Globus pallidus (tissue), 1 donor: ENCODE measurements at regions not wholly inside any gene's neighbourhood (a gene's known extent, or its start where the extent isn't known, plus 50 kb on each side); places are given as distances from the start of the nearest gene placed in this dataset.

ENCODE experiments used
- DNase-seq: peaks from one replicate; pipeline ENCODE4 v3.0.0-alpha.2; 2015; ENCODE audit warnings: low spot score

- no peak for DNase-seq
Observed at GRCh38 chr10:123492016-123492415, 174.1 kb upstream of the GPR26 start.

- DNase-seq: no peak
Observed at GRCh38 chr10:123494301-123494808, 171.8 kb upstream of the GPR26 start.

GRCh38 chr10:123496375-123496774 lies 169.8 kb upstream of the GPR26 start:
- peak; percentile 5 for DNase-seq

GRCh38 chr10:123496996-123497660 lies 169.0 kb upstream of the GPR26 start:
- DNase-seq: no peak

GRCh38 chr10:123500110-123500509 lies 166.0 kb upstream of the GPR26 start:
- no peak for DNase-seq

GRCh38 chr10:123501148-123501547 lies 165.0 kb upstream of the GPR26 start:
- no peak for DNase-seq

GRCh38 chr10:123502983-123503382 lies 163.2 kb upstream of the GPR26 start:
- DNase-seq: peak; percentile 11

GRCh38 chr10:123506455-123506854 lies 159.7 kb upstream of the GPR26 start:
- no peak for DNase-seq

GRCh38 chr10:123507298-123507697 lies 158.9 kb upstream of the GPR26 start:
- DNase-seq: no peak

GRCh38 chr10:123509338-123509737 lies 156.8 kb upstream of the GPR26 start:
- DNase-seq: no peak

- DNase-seq: no peak
Observed at GRCh38 chr10:123512901-123513775, 153.0 kb upstream of the GPR26 start.

GRCh38 chr10:123513870-123514269 lies 152.3 kb upstream of the GPR26 start:
- DNase-seq: no peak

- DNase-seq: no peak
Observed at GRCh38 chr10:123514996-123515395, 151.2 kb upstream of the GPR26 start.

- no peak for DNase-seq
Observed at GRCh38 chr10:123515661-123516060, 150.5 kb upstream of the GPR26 start.

- no peak for DNase-seq
Observed at GRCh38 chr10:123516291-123516690, 149.9 kb upstream of the GPR26 start.

GRCh38 chr10:123517426-123517825 lies 148.7 kb upstream of the GPR26 start:
- DNase-seq: no peak

GRCh38 chr10:123517901-123518300 lies 148.3 kb upstream of the GPR26 start:
- no peak for DNase-seq

GRCh38 chr10:123518765-123519164 lies 147.4 kb upstream of the GPR26 start:
- DNase-seq: no peak

GRCh38 chr10:123519861-123520260 lies 146.3 kb upstream of the GPR26 start:
- DNase-seq: no peak

- DNase-seq: no peak
Observed at GRCh38 chr10:123521076-123521475, 145.1 kb upstream of the GPR26 start.

GRCh38 chr10:123521556-123521955 lies 144.6 kb upstream of the GPR26 start:
- no peak for DNase-seq

- no peak for DNase-seq
Observed at GRCh38 chr10:123522702-123523312, 143.3 kb upstream of the GPR26 start.

GRCh38 chr10:123523833-123524232 lies 142.3 kb upstream of the GPR26 start:
- DNase-seq: no peak
